ENCODE measurements at regions not wholly inside any gene's neighbourhood (a gene's known extent, or its start where the extent isn't known, plus 50 kb on each side); places are given as distances from the start of the nearest gene placed in this dataset.

- intact Hi-C loops (cut with micrococcal nuclease; ENCODE audit: unreplicated experiment) = no loop called here
- BruUV-seq (replicated peaks) = no TSS peak
- no peak for DNase-seq
- Histone ChIP-seq H3K4me3 (no peak overlapping the region), H3K4me1 (replicated peaks; ENCODE audit: insufficient read depth) (0 out of 2 replicates have a peak, but pooled peaks cover 6% of the 10 kb centered on the region), H3K9me3 (ENCODE audit: insufficient read depth, low read depth) (no peaks in the 10 kb centered on the region), H3K27ac (no peak overlapping the region), H2AFZ (no peak overlapping the region), H3K4me2 (no peak overlapping the region), H3K36me3 (ENCODE audit: low read depth) (no peaks in the 10 kb centered on the region), H4K20me1 (ENCODE audit: insufficient read depth) (no peaks in the 10 kb centered on the region), H3K9me2 (ENCODE audit: insufficient read depth) (no peaks in the 10 kb centered on the region), H3F3A (ENCODE audit: insufficient read depth, low read depth) (no peaks in the 10 kb centered on the region), H3K79me2 (ENCODE audit: low read depth) (no peaks in the 10 kb centered on the region), H3K27me3 (ENCODE audit: insufficient read depth, low read depth) (no peaks in the 10 kb centered on the region)
- CTCF ChIA-PET = no interaction called here
- POLR2A ChIA-PET (ENCODE audit: unreplicated experiment) = no interaction called here
- TF ChIP-seq, protein P1, sequence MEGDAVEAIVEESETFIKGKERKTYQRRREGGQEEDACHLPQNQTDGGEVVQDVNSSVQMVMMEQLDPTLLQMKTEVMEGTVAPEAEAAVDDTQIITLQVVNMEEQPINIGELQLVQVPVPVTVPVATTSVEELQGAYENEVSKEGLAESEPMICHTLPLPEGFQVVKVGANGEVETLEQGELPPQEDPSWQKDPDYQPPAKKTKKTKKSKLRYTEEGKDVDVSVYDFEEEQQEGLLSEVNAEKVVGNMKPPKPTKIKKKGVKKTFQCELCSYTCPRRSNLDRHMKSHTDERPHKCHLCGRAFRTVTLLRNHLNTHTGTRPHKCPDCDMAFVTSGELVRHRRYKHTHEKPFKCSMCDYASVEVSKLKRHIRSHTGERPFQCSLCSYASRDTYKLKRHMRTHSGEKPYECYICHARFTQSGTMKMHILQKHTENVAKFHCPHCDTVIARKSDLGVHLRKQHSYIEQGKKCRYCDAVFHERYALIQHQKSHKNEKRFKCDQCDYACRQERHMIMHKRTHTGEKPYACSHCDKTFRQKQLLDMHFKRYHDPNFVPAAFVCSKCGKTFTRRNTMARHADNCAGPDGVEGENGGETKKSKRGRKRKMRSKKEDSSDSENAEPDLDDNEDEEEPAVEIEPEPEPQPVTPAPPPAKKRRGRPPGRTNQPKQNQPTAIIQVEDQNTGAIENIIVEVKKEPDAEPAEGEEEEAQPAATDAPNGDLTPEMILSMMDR (conservative IDR thresholded peaks at IDR 0.05) = no peak
- TF ChIP-seq EZH2 (IDR thresholded peaks at IDR 0.05; ENCODE audit: low read depth) = no peak
Measured at GRCh38 chr2:31728406-31729064, 147.8 kb upstream of the SRD5A2 start.

- intact Hi-C loops (cut with micrococcal nuclease; ENCODE audit: unreplicated experiment) = no loop called here
- no peak overlapping the region for H3K4me2 ChIP-seq
- H3K36me3 ChIP-seq (ENCODE audit: low read depth) = no peaks in the 10 kb centered on the region
- TF ChIP-seq, protein P1 (conservative IDR thresholded peaks at IDR 0.05) = no peak
- no peak for TF ChIP-seq EZH2 (IDR thresholded peaks at IDR 0.05; ENCODE audit: low read depth)
- no peaks in the 10 kb centered on the region for H4K20me1 ChIP-seq (ENCODE audit: insufficient read depth)
- CTCF ChIA-PET = no interaction called here
- no peak overlapping the region for H2AFZ ChIP-seq
- POLR2A ChIA-PET (ENCODE audit: unreplicated experiment) = no interaction called here
- no peaks in the 10 kb centered on the region for H3F3A ChIP-seq (ENCODE audit: insufficient read depth, low read depth)
- H3K27ac ChIP-seq = no peak overlapping the region
- no peak overlapping the region for H3K4me3 ChIP-seq
- no peaks in the 10 kb centered on the region for H3K79me2 ChIP-seq (ENCODE audit: low read depth)
- BruUV-seq (replicated peaks) = no TSS peak
- DNase-seq = no peak
- H3K27me3 ChIP-seq (ENCODE audit: insufficient read depth, low read depth) = no peaks in the 10 kb centered on the region
- H3K4me1 ChIP-seq (replicated peaks; ENCODE audit: insufficient read depth) = 0 out of 2 replicates have a peak, but pooled peaks cover 6% of the 10 kb centered on the region
- H3K9me3 ChIP-seq (ENCODE audit: insufficient read depth, low read depth) = no peaks in the 10 kb centered on the region
- H3K9me2 ChIP-seq (ENCODE audit: insufficient read depth) = no peaks in the 10 kb centered on the region
Measured at GRCh38 chr2:31726457-31726856, 145.7 kb upstream of the SRD5A2 start.

DNA sequence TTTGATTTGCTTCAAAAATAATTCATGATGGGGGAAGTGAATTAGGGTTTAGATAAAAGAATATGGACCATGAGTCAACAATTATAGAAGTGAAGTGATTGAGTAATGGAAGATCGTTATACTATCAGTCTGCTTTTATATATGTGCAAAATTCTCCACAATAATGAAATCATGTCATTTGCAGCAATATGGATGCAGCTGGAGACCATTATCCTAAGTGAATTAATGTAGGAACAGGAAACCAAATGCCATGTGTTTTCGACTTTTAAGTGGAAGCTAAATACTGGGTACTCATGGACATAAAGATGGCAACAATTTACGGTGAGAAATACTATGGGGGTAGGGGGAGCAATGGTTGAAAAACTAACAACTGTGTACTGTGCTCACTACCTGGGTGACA, 144.7 kb upstream of the SRD5A2 start:
- CTCF ChIA-PET = no interaction called here
- no peaks in the 10 kb centered on the region for H3K9me2 ChIP-seq (ENCODE audit: insufficient read depth)
- POLR2A ChIA-PET (ENCODE audit: unreplicated experiment) = no interaction called here

More for the DNA sequence above, 144.7 kb upstream of the SRD5A2 start:
- H3K9me3 ChIP-seq (ENCODE audit: insufficient read depth, low read depth) = no peaks in the 10 kb centered on the region
- TF ChIP-seq, protein P1 (conservative IDR thresholded peaks at IDR 0.05) = no peak
- TF ChIP-seq EZH2 (IDR thresholded peaks at IDR 0.05; ENCODE audit: low read depth) = no peak
- no peaks in the 10 kb centered on the region for H4K20me1 ChIP-seq (ENCODE audit: insufficient read depth)
- H3K4me3 ChIP-seq = no peak overlapping the region
- no peaks in the 10 kb centered on the region for H3K79me2 ChIP-seq (ENCODE audit: low read depth)
- intact Hi-C loops (cut with micrococcal nuclease; ENCODE audit: unreplicated experiment) = no loop called here
- no peak overlapping the region for H3K27ac ChIP-seq
- BruUV-seq (replicated peaks) = no TSS peak
- H3K27me3 ChIP-seq (ENCODE audit: insufficient read depth, low read depth) = no peaks in the 10 kb centered on the region
- no peaks in the 10 kb centered on the region for H3F3A ChIP-seq (ENCODE audit: insufficient read depth, low read depth)
- H3K4me1 ChIP-seq (replicated peaks; ENCODE audit: insufficient read depth) = 0 out of 2 replicates have a peak, but pooled peaks cover 6% of the 10 kb centered on the region
- H3K36me3 ChIP-seq (ENCODE audit: low read depth) = no peaks in the 10 kb centered on the region
- no peak for DNase-seq
- no peak overlapping the region for H3K4me2 ChIP-seq
- H2AFZ ChIP-seq = no peak overlapping the region

Data from PC-9 (cell line).